ENCODE measurements at regions not wholly inside any gene's neighbourhood (a gene's known extent, or its start where the extent isn't known, plus 50 kb on each side); places are given as distances from the start of the nearest gene placed in this dataset.

DNA sequence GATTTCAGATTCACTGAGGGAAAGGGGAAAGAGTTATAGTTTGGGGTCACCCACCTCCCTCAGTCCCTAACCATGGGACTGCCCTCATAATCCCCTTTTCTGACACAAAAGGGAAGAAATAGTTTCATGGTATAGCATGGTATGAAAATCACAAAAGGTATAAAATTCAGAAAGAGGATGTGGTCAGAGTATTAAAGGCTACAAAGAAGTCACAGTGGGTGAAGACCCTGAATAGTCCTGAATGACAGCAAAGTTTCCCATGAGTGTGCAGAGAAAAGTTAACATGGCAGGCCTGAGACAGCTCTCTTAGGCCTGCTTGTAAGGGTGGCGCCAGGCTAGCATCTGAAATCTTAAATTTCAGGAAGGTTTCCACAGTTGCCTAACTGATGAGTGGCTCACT lies 290.6 kb upstream of the ZNF608 start:
- no peak overlapping the region for H3K4me3 ChIP-seq (ENCODE audit: low read depth, low read length)
- TF ChIP-seq, protein P1, sequence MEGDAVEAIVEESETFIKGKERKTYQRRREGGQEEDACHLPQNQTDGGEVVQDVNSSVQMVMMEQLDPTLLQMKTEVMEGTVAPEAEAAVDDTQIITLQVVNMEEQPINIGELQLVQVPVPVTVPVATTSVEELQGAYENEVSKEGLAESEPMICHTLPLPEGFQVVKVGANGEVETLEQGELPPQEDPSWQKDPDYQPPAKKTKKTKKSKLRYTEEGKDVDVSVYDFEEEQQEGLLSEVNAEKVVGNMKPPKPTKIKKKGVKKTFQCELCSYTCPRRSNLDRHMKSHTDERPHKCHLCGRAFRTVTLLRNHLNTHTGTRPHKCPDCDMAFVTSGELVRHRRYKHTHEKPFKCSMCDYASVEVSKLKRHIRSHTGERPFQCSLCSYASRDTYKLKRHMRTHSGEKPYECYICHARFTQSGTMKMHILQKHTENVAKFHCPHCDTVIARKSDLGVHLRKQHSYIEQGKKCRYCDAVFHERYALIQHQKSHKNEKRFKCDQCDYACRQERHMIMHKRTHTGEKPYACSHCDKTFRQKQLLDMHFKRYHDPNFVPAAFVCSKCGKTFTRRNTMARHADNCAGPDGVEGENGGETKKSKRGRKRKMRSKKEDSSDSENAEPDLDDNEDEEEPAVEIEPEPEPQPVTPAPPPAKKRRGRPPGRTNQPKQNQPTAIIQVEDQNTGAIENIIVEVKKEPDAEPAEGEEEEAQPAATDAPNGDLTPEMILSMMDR (IDR thresholded peaks at IDR 0.05; ENCODE audit: low read depth, low read length, missing control alignments) = no peak
- in situ Hi-C loops (cut with HindIII; ENCODE audit: low sequenced_read_pairs) = no loop called here
- DNase-seq (ENCODE audit: low read depth) = no peak

DNA sequence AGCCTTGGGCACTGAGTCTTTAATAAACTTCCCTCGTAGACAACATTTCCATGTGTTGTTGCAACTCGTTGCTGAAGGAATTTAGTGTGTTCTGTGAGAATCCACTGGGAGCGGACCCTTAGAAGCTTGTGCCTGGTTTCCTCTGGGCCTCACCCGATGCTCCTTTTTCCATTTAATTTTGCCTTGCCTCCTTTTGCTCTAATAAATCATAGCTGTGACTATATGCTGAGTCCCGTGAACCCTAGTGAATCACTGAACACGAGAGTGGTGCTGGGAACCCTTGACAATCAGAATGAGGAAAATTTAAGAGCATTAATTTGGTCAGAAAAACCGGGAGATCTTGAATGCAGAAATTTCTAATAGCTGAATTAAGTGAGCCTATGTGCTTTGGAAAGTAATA lies 291.1 kb upstream of the ZNF608 start:
- TF ChIP-seq, protein P1 (IDR thresholded peaks at IDR 0.05; ENCODE audit: low read depth, low read length, missing control alignments) = no peak
- in situ Hi-C loops (cut with HindIII; ENCODE audit: low sequenced_read_pairs) = no loop called here
- no peak overlapping the region for H3K4me3 ChIP-seq (ENCODE audit: low read depth, low read length)
- no peak for DNase-seq (ENCODE audit: low read depth)

GRCh38 chr5:125038477-125038876 lies 292.0 kb upstream of the ZNF608 start:
- in situ Hi-C loops (cut with HindIII; ENCODE audit: low sequenced_read_pairs) = no loop called here
- TF ChIP-seq, protein P1 (IDR thresholded peaks at IDR 0.05; ENCODE audit: low read depth, low read length, missing control alignments) = no peak
- H3K4me3 ChIP-seq (ENCODE audit: low read depth, low read length) = no peak overlapping the region
- DNase-seq (ENCODE audit: low read depth) = no peak

DNA sequence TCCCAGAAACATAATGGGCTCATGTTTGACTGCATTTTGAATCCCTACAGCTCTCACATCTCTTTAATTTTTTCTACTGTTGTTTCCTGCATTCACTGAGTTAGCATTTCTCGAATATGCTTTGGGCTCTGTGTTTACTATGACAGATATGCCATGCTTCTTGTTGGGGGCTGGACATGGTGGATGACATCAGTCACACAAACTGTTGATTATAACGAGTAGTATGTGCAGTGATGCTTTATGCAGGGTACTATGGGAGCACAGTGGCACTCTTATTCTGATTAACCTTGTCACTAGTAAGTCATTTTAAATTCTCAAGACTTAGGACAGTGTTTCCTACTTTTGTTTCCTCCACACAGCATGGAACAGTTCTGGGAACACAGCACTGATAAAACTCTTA lies 295.4 kb upstream of the ZNF608 start:
- in situ Hi-C loops (cut with HindIII; ENCODE audit: low sequenced_read_pairs) = no loop called here

DNA sequence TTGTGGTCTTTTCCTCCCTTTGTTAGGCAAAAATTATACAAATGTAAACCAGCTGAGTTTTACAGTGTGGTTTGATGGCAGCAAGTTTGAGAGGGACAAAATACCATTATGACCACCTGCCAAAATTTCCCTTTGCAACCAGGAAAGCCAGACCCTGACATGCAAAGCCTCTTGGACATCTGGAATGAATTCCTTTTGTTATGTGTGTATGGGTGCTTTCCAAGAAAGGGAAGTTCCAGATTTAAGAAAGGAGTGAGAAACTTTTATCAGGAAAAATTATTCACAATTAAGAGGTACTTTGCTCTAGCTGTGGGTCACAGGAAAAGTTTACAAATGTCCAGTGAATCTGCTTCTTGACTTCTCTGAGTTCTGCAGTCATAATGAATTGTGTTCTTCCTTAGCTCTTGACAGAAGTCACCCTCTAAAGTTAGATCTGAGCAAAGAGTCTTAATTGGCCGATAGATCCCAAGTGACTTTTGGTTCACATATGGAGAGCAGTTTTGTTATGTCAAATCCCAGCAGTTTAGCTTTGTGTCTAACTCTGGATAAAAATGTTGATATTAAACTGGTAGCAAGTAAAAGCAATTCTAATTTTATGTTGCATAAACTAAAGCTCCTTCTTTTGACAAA lies 295.9 kb upstream of the ZNF608 start:
- H3K4me3 ChIP-seq (ENCODE audit: low read depth, low read length) = no peak overlapping the region
- peak; percentile 66 for DNase-seq (ENCODE audit: low read depth)
- in situ Hi-C loops (cut with HindIII; ENCODE audit: low sequenced_read_pairs) = no loop called here
- TF ChIP-seq, protein P1 (IDR thresholded peaks at IDR 0.05; ENCODE audit: low read depth, low read length, missing control alignments) = no peak

More for the DNA sequence above, 295.4 kb upstream of the ZNF608 start:
- DNase-seq (ENCODE audit: low read depth) = no peak
- TF ChIP-seq, protein P1 (IDR thresholded peaks at IDR 0.05; ENCODE audit: low read depth, low read length, missing control alignments) = no peak
- H3K4me3 ChIP-seq (ENCODE audit: low read depth, low read length) = no peak overlapping the region

- no peak overlapping the region for H3K4me3 ChIP-seq (ENCODE audit: low read depth, low read length)
- TF ChIP-seq, protein P1 (IDR thresholded peaks at IDR 0.05; ENCODE audit: low read depth, low read length, missing control alignments) = no peak
- peak; percentile 82 for DNase-seq (ENCODE audit: low read depth)
- in situ Hi-C loops (cut with HindIII; ENCODE audit: low sequenced_read_pairs) = no loop called here
Observed at GRCh38 chr5:125043781-125044391, 297.4 kb upstream of the ZNF608 start.
